HG03439 (cell line): ENCODE measurements at regions not wholly inside any gene's neighbourhood (a gene's known extent, or its start where the extent isn't known, plus 50 kb on each side); places are given as distances from the start of the nearest gene placed in this dataset.

Experiments
- ATAC-seq: cut with Tn5 transposase; IDR thresholded peaks from one replicate; pipeline ENCODE4 v1.9.1; 2021; ENCODE audit warnings: mild to moderate bottlenecking, moderate library complexity; ENCODE audit not compliant: unreplicated experiment

- no peak for ATAC-seq
Observed at GRCh38 chr10:128934492-128934891, 532.5 kb upstream of the MGMT start.

- no peak for ATAC-seq
Observed at GRCh38 chr10:128936392-128936791, 530.6 kb upstream of the MGMT start.

- ATAC-seq, result no peak
Observed at GRCh38 chr10:128938558-128938957, 528.5 kb upstream of the MGMT start.

- no peak for ATAC-seq
Observed at GRCh38 chr10:128940081-128940480, 527.0 kb upstream of the MGMT start.

GRCh38 chr10:128943111-128943510, 523.9 kb upstream of the MGMT start:
- ATAC-seq, result no peak

- ATAC-seq, result no peak
Observed at GRCh38 chr10:128945398-128945797, 521.6 kb upstream of the MGMT start.

- no peak for ATAC-seq
Observed at GRCh38 chr10:128950159-128950915, 516.7 kb upstream of the MGMT start.

- no peak for ATAC-seq
Observed at GRCh38 chr10:128950916-128951275, 516.1 kb upstream of the MGMT start.

- no peak for ATAC-seq
Observed at GRCh38 chr10:128952856-128953255, 514.2 kb upstream of the MGMT start.

- ATAC-seq, result no peak
Observed at GRCh38 chr10:128956149-128956548, 510.9 kb upstream of the MGMT start.

- ATAC-seq, result no peak
Observed at GRCh38 chr10:128957221-128957620, 509.8 kb upstream of the MGMT start.

- no peak for ATAC-seq
Observed at GRCh38 chr10:128958834-128959690, 508.0 kb upstream of the MGMT start.

GRCh38 chr10:128959746-128960145, 507.3 kb upstream of the MGMT start:
- no peak for ATAC-seq

GRCh38 chr10:128960517-128960916, 506.5 kb upstream of the MGMT start:
- no peak for ATAC-seq

- ATAC-seq, result no peak
Observed at GRCh38 chr10:128962182-128962581, 504.9 kb upstream of the MGMT start.

GRCh38 chr10:128963211-128964099, 503.6 kb upstream of the MGMT start:
- ATAC-seq, result no peak

- no peak for ATAC-seq
Observed at GRCh38 chr10:128964100-128964403, 503.0 kb upstream of the MGMT start.

GRCh38 chr10:128967980-128968756, 498.9 kb upstream of the MGMT start:
- no peak for ATAC-seq

GRCh38 chr10:128969551-128969950, 497.5 kb upstream of the MGMT start:
- no peak for ATAC-seq

- no peak for ATAC-seq
Observed at GRCh38 chr10:128971374-128972035, 495.5 kb upstream of the MGMT start.
